ENCODE measurements at regions not wholly inside any gene's neighbourhood (a gene's known extent, or its start where the extent isn't known, plus 50 kb on each side); places are given as distances from the start of the nearest gene placed in this dataset.

- no peak overlapping the region for H3K4me3 Mint-ChIP-seq
- no peaks in the 10 kb centered on the region for H3K9me3 Mint-ChIP-seq
- H3K4me1 Mint-ChIP-seq, result no peaks in the 10 kb centered on the region
- no peaks in the 10 kb centered on the region for H3K36me3 Mint-ChIP-seq
- H3K27ac Mint-ChIP-seq, result no peak overlapping the region
- H3K27me3 Mint-ChIP-seq, result no peaks in the 10 kb centered on the region
Measured at GRCh38 chr6:23870496-23870895, 255.5 kb upstream of the NRSN1 start.

- H3K36me3 Mint-ChIP-seq, result no peaks in the 10 kb centered on the region
- no peaks in the 10 kb centered on the region for H3K9me3 Mint-ChIP-seq
- no peaks in the 10 kb centered on the region for H3K27me3 Mint-ChIP-seq
- no peak overlapping the region for H3K27ac Mint-ChIP-seq
- H3K4me3 Mint-ChIP-seq, result no peak overlapping the region
- H3K4me1 Mint-ChIP-seq, result no peaks in the 10 kb centered on the region
Measured at GRCh38 chr6:23873161-23873560, 252.9 kb upstream of the NRSN1 start.

DNA sequence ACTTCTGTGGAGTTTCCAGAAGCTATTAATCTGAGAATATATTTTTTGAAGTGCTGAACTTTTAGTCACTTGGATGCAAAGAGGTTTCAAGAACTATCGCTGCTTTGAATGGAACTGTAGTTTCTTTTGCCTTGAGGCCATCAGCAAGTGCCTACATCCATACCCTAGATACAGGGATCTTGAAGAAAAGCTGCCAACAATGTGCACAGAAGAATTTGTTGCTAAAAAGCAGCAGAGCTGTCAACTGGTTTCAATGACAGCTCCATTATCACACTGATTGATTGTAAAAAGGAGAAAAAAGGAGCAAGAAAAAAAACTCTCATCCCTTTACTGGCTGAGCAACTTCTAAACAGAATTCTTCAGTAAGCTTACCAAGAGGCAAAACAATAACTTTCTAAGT lies 251.0 kb upstream of the NRSN1 start:
- Mint-ChIP-seq H3K27ac (no peak overlapping the region), H3K36me3 (no peaks in the 10 kb centered on the region), H3K4me3 (no peak overlapping the region), H3K4me1 (no peaks in the 10 kb centered on the region), H3K9me3 (no peaks in the 10 kb centered on the region), H3K27me3 (no peaks in the 10 kb centered on the region)

GRCh38 chr6:23879816-23880215 lies 246.2 kb upstream of the NRSN1 start:
- Mint-ChIP-seq H3K4me1 (no peaks in the 10 kb centered on the region), H3K27ac (no peak overlapping the region), H3K4me3 (no peak overlapping the region), H3K9me3 (no peaks in the 10 kb centered on the region), H3K27me3 (no peaks in the 10 kb centered on the region), H3K36me3 (no peaks in the 10 kb centered on the region)

DNA sequence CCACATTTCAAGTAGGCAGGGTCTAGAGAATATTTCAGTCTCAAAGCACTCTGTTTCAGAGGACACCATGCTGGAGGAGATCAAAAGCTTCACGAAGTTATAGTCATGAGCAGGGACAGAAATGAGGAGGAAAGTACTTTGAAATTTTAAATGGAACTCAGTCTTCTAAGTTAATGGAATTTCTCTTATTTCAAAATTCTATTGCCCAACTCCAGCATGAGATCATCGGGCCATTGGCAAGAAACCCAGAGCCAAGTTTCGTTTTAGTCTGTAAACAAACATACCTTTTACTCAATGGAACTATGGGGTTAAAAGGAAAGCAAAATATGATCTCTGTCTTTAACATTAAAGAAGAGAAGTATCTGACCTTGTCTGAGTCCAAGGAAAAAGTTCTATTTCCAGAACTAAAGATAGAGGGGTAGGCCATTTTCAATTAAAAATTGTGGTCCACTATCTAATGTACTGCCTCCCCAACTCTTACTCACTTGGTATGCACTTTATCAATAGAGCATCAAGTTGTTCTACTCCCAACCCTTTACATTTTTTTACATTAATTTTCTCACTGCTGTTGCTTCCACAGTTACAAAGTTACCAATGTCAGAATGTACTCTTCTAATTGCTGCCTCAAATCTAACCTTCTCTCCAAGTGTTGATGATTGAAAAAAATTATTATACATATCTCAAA lies 235.3 kb upstream of the NRSN1 start:
- H3K4me1 Mint-ChIP-seq, result no peaks in the 10 kb centered on the region
- no peaks in the 10 kb centered on the region for H3K36me3 Mint-ChIP-seq
- no peak overlapping the region for H3K27ac Mint-ChIP-seq
- no peaks in the 10 kb centered on the region for H3K9me3 Mint-ChIP-seq
- no peak overlapping the region for H3K4me3 Mint-ChIP-seq
- H3K27me3 Mint-ChIP-seq, result no peaks in the 10 kb centered on the region

DNA sequence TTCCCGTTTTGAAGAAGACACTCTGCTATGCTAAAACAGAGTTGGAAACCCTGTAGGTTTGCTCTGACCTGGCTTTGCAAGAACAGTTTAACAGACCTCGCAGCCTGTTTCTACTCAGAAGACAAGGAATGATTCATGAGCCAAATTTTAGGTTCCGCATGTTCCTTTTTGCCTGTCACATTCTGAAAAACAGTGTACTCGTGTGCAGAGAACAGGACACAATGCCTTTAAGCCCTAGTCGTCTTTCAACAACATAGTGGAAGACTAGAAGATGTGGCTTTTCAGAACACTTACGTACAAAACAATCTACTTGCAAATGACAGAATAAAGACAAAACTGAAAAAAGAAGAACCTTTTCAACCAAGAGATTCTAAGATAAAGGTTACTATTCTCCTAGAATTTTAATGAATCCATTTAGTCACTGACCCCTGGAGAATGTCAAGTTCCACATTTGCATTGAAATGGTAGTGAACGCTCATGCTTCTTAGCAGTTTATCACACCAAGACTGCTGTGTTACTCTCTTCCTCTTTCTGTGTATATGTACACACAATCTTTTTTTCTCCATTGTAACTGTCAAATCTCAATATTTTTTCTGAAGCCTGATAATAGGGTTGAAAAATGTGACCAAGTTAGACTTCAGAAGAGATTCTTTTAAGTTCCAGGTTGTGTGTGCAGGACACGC lies 220.7 kb upstream of the NRSN1 start:
- Mint-ChIP-seq H3K27ac (no peak overlapping the region), H3K4me1 (no peaks in the 10 kb centered on the region), H3K27me3 (peaks cover 2% of the 10 kb centered on the region), H3K9me3 (peaks cover 6% of the 10 kb centered on the region), H3K36me3 (no peaks in the 10 kb centered on the region), H3K4me3 (no peak overlapping the region)

DNA sequence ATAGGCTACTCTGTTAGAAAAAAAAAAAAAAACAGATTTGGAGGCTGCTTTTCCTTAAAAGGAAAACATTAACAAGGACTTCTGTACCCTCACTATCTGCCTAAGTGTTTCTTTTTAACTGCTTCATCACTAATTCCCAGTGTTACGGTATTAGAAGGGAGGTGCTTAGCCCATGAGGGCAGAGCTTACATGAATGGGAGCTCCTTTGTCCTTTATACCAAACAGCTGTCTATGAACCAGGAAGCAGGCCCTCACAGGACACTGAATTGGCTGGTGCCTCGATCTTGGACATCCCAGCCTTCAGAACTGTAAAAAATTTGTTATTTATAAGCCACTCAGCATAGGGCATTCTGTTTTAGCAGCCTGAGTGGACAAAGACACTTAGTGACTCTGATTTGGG lies 215.6 kb upstream of the NRSN1 start:
- Mint-ChIP-seq H3K4me3 (no peak overlapping the region), H3K36me3 (no peaks in the 10 kb centered on the region), H3K9me3 (no peaks in the 10 kb centered on the region), H3K27me3 (peaks cover 1% of the 10 kb centered on the region), H3K27ac (no peak overlapping the region), H3K4me1 (no peaks in the 10 kb centered on the region)

GRCh38 chr6:23927935-23928334 lies 198.1 kb upstream of the NRSN1 start:
- no peak overlapping the region for H3K27ac Mint-ChIP-seq
- H3K4me3 Mint-ChIP-seq, result no peak overlapping the region
- no peaks in the 10 kb centered on the region for H3K4me1 Mint-ChIP-seq
- H3K9me3 Mint-ChIP-seq, result peaks cover 7% of the 10 kb centered on the region
- no peaks in the 10 kb centered on the region for H3K36me3 Mint-ChIP-seq
- H3K27me3 Mint-ChIP-seq, result no peaks in the 10 kb centered on the region

DNA sequence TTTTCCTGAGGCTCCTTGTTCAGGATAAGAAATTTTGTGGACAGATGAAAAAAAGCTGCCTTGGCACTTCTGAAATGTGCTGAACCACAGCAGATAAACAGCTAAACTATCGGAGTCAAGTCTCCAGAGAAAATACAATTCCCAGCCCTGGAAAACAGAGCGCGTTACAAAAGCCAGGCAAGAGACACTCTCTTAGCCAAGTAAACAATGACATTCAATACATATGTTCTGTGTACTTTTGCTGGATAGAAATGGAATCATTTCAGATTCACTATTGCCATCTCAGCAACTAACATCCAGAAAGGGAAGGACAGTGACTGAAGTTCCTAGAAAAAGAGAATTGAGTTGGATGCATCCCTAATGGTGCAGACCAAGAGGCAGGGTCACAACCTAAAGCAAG lies 196.8 kb upstream of the NRSN1 start:
- Mint-ChIP-seq H3K27ac (no peak overlapping the region), H3K4me3 (no peak overlapping the region), H3K4me1 (no peaks in the 10 kb centered on the region), H3K27me3 (no peaks in the 10 kb centered on the region), H3K36me3 (no peaks in the 10 kb centered on the region), H3K9me3 (peaks cover 14% of the 10 kb centered on the region)

DNA sequence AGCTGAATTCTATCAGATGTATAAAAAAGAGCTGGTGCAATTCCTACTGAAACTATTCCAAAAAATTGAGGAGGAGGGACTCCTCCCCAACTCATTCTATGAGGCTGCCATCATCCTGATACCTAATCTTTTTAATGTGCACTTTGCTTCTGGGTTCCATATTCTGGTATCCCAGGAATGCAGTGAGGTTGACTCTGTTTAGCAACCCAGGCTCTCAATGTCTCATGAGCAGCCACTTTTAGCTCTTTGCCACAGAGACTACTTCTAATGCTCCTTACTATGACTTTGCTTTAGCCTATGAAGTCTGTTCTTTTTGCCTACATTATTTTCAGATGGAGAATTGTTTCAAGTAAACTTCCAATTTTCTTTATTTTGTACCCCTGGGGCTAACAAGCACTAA lies 185.5 kb upstream of the NRSN1 start:
- Mint-ChIP-seq H3K4me3 (no peak overlapping the region), H3K27me3 (peaks cover 3% of the 10 kb centered on the region), H3K4me1 (no peaks in the 10 kb centered on the region), H3K9me3 (peaks cover 4% of the 10 kb centered on the region), H3K36me3 (no peaks in the 10 kb centered on the region), H3K27ac (no peak overlapping the region)

GRCh38 chr6:23951691-23952090 lies 174.3 kb upstream of the NRSN1 start:
- Mint-ChIP-seq H3K36me3 (no peaks in the 10 kb centered on the region), H3K27me3 (no peaks in the 10 kb centered on the region), H3K9me3 (no peaks in the 10 kb centered on the region), H3K4me3 (no peak overlapping the region), H3K27ac (no peak overlapping the region), H3K4me1 (no peaks in the 10 kb centered on the region)

DNA sequence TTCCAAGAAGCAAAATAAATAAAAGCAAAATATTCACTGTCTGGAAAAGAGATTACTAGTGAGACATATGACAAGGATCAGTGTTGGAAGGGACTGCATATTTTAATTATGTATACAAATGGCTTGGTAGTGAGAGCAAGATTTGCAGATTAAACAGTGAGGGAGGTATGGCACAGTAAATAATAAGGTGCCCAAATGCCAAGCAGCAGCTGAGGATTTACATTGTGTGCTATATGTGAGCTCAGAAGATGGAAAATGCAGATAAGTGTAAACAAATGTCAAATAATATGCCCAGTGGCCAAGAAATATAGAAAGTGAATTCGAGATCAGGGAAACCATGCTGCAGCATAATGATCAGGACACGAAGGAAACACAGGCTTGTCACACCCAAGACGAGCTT lies 173.8 kb upstream of the NRSN1 start:
- Mint-ChIP-seq H3K36me3 (no peaks in the 10 kb centered on the region), H3K4me1 (no peaks in the 10 kb centered on the region), H3K27ac (no peak overlapping the region), H3K4me3 (no peak overlapping the region), H3K9me3 (no peaks in the 10 kb centered on the region), H3K27me3 (no peaks in the 10 kb centered on the region)

- H3K4me3 Mint-ChIP-seq, result no peak overlapping the region
- H3K9me3 Mint-ChIP-seq, result no peaks in the 10 kb centered on the region
- H3K27me3 Mint-ChIP-seq, result no peaks in the 10 kb centered on the region
- H3K36me3 Mint-ChIP-seq, result no peaks in the 10 kb centered on the region
- no peak overlapping the region for H3K27ac Mint-ChIP-seq
- no peaks in the 10 kb centered on the region for H3K4me1 Mint-ChIP-seq
Measured at GRCh38 chr6:23953976-23954375, 172.0 kb upstream of the NRSN1 start.

- Mint-ChIP-seq H3K27me3 (no peaks in the 10 kb centered on the region), H3K36me3 (no peaks in the 10 kb centered on the region), H3K4me1 (no peaks in the 10 kb centered on the region), H3K9me3 (no peaks in the 10 kb centered on the region), H3K27ac (no peak overlapping the region), H3K4me3 (no peak overlapping the region)
Measured at GRCh38 chr6:23957017-23957416, 169.0 kb upstream of the NRSN1 start.

DNA sequence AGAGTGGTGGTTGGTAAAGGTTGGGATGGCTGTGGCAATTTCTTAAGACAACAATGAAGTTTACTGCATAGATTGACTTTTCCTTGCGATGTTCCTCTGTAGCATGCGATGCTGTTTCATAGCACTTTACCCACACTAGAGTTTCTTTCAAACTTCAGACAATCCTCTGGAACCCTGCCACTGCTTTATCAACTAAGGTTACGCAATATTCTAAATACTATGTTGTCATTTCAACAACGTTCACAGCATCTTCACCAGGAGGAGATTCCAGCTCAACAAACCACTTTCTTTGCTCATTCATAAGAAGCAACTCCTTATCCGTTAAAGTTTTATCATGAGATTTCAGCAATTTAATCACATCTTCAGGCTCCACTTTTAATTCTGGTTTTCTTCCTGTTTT lies 161.2 kb upstream of the NRSN1 start:
- H3K9me3 Mint-ChIP-seq, result no peaks in the 10 kb centered on the region
- no peaks in the 10 kb centered on the region for H3K36me3 Mint-ChIP-seq
- no peak overlapping the region for H3K4me3 Mint-ChIP-seq
- no peaks in the 10 kb centered on the region for H3K4me1 Mint-ChIP-seq
- H3K27me3 Mint-ChIP-seq, result peaks cover 5% of the 10 kb centered on the region
- no peak overlapping the region for H3K27ac Mint-ChIP-seq

DNA sequence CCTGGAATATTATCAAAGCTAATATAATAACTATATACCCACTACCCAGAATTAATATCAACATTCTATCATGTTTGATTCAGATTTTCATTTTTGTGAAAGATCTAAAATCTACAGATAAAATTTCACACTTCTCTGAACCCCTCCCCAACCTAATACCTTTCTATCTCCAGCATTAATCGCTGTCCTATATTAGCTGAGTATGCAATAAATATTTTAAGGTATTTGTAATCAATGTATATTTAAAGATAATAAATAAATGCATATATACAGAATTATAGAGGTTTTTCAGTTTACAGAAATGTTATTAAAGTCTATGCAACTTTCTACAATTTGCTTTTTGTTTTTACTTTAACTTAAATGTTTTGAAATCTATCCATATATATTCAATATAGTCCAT lies 156.7 kb upstream of the NRSN1 start:
- H3K9me3 Mint-ChIP-seq, result no peaks in the 10 kb centered on the region
- no peak overlapping the region for H3K27ac Mint-ChIP-seq
- H3K36me3 Mint-ChIP-seq, result no peaks in the 10 kb centered on the region
- H3K27me3 Mint-ChIP-seq, result peaks cover 5% of the 10 kb centered on the region
- no peaks in the 10 kb centered on the region for H3K4me1 Mint-ChIP-seq
- no peak overlapping the region for H3K4me3 Mint-ChIP-seq

DNA sequence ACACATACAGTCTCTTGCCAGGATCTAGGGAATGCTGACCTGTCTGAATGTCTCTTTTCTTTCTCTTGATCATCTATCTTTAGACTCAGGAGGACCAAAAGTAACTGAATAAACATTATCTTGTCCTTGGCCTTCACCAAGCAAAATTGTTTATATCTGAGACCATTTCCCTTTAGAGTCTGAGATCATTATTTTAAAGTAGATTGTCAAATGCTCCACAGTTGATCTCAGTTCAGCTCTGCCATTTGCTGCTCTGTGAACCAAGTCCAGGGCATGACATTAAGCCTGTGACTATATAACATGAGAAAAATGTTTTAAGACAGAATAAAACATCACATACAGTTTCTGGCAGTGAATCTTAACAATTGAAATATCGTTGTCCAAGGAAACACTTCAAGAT lies 148.3 kb upstream of the NRSN1 start:
- Mint-ChIP-seq H3K4me3 (no peak overlapping the region), H3K27ac (no peak overlapping the region), H3K9me3 (no peaks in the 10 kb centered on the region), H3K36me3 (no peaks in the 10 kb centered on the region), H3K4me1 (no peaks in the 10 kb centered on the region), H3K27me3 (no peaks in the 10 kb centered on the region)

Data from activated naive CD4-positive, alpha-beta T cell treated with anti-CD3 and anti-CD28 coated beads, Interleukin-2, amount 50 U/mL, for 24 hours (primary cell).